GM21619 (cell line): ENCODE measurements at regions not wholly inside any gene's neighbourhood (a gene's known extent, or its start where the extent isn't known, plus 50 kb on each side); places are given as distances from the start of the nearest gene placed in this dataset.
A peak's percentile ranks its signal among the peaks of the same experiment; 100 is the strongest.

ENCODE experiments used
- ATAC-seq: cut with Tn5 transposase; IDR thresholded peaks from one replicate; pipeline ENCODE4 v1.9.1; 2021; ENCODE audit not compliant: unreplicated experiment

DNA sequence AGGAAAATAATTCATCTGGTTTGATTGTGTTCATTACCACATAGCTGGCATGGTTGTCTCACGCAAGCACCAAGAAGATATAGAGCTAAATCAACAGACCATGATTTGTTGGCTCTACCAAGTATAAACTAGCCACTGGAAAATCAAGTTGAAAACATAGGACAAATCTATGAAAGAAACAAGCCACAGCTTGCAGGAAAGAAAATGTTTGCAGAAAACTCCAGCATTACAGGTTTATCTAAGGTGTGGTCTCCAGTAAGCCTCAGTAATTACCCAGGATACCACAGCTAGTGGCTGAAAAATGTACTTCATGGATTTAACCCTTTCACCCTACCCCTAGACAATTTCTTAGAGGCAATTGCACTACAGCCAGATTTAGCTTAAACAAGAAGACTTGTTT, 340.6 kb downstream of the SOX2 start:
- no peak for ATAC-seq

DNA sequence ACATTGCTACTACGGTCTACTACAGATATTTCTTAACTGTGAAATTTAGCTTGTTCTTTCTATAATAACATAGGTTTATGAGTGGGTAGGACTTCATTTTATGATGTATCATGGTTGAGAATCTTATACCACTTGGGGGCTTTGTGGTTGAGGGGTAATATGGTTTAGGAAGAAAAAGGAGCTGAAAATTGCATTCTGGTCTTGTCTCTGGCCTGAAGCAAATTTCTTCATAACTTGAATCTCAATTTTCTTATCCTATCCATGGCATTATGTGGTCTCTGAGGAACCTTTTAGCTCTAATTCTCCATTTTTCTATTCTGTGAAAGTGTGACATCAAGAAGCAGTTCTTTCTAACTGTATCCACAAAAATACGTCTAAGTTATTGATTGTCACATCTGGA, 341.0 kb downstream of the SOX2 start:
- no peak for ATAC-seq

DNA sequence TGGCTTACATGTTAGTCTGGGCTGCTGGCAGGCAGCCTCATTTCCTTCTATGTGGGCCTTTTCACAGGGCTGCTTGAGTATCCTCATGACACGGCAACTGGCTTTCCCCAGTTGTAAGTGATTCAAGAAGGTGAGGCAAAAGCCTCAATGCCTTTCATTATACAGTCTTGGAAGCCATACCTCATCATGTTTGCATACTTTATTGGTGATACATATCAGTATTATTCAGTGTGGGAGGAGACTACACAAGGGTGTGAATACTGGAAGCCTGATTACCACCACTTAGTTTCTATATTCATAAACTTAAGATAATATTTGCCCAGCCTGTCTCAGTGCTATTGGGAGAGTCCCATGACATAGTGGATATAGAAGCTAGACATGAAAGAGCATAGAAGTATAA, 346.8 kb downstream of the SOX2 start:
- ATAC-seq = peak; percentile 58

DNA sequence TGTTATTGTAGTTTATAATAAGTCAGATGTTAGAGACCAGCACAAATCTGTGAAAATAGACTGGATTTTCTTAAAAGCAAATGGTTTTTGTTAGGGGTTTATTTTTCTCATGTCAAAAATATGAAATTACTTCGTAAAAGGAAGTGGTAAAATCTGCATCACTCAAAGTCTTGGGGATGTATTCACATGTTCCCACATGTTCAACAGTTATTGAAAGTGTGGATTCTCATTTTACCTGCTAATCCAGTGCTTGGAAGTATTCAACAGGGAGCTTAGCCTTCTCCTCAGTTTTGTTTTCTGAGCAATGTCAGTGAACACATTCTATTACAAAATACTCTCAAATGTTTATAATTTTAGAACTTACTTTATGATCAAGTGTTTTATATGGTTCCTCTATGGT, 352.0 kb downstream of the SOX2 start:
- no peak for ATAC-seq

DNA sequence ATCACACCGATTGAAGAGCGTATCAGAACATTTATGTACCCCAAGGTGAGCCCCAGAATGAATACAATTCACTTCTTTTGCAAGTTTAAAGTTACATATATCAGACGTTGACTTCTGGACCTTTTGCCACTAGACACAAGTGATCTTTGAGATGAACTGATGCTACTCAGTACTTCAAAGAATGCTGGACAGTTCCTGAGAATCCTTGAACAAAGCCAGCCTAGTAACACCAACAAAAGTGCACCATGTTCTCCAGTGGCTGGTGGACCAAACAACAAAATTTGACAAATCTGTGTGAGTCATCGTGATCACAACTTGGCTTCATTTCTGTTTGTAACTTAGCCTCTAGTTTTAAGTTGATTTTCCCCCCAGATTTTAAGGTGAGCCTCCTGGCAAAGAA, 355.7 kb downstream of the SOX2 start:
- no peak for ATAC-seq

DNA sequence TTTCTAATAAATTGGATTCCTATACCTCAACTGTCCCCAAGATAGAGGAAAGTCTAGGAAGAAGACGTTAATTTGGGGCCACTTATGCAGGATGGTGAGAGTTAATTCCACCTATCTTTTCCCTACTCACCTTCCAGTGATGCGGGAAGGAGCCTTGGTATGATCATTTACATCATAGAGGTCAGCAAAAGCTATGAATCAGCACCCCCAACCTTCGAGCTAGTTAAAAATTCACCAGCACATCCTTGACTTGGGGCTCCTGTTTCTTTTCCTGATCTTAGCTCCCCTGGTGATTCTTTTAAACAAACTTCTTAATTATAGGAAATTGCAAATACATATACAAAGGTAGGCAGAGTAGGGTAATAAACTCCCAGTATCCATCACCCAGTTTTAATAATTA, 366.6 kb downstream of the SOX2 start:
- no peak for ATAC-seq

DNA sequence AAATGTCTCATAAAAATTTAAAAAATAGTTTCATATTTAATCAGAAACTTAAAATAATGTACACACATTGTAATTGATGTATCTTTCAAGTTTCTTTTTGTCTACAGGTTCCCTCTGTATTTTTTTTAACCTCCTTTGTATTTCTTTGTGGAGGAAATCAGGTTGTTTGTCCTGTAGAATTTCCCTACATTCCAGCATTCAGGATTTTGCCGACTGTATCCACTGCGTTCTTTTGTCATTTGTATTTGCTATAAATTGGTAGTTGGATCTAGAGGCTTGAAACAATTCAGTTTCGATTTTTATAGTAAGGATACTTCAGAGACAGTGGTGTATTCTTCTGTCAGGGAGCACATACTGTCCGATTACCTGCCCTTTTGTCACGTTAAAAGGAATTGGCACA, 367.2 kb downstream of the SOX2 start:
- ATAC-seq = no peak

DNA sequence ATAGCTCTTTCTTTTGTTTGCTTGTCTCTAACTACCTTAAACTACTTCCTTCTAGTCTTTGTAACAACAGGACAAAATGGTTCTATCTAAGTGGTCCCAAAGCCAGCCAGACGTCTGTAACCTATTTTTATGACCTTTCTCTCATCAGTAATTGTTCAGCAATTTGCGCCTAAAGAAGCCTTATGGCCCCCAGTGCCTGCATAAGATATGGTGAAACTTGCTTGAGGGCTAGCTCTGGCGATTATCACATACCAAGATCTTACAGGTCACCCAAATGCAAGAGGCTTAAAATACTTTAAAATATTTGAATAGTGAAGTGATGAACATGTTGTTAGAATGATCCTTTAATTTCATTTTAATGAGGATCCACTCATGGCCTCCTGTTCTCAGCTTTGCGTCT, 369.4 kb downstream of the SOX2 start:
- no peak for ATAC-seq

DNA sequence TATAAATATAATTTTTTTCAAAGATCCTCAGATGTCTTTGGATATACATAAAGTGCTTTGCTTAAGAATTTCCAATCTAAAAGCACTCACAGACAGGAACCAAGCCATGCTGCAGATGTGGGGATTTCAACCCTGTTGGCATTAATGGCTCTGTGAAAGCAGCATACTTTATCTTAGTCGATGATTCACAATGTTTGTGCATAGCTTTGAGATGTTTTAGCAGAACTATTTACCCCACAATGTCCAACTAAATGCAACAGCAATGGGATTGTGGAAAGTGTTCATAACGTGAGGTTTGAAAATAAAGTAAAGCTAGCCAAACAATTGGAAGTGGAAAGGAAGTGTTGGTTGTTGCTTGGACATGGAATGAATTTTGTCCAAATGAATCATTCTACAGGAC, 371.4 kb downstream of the SOX2 start:
- ATAC-seq = no peak

DNA sequence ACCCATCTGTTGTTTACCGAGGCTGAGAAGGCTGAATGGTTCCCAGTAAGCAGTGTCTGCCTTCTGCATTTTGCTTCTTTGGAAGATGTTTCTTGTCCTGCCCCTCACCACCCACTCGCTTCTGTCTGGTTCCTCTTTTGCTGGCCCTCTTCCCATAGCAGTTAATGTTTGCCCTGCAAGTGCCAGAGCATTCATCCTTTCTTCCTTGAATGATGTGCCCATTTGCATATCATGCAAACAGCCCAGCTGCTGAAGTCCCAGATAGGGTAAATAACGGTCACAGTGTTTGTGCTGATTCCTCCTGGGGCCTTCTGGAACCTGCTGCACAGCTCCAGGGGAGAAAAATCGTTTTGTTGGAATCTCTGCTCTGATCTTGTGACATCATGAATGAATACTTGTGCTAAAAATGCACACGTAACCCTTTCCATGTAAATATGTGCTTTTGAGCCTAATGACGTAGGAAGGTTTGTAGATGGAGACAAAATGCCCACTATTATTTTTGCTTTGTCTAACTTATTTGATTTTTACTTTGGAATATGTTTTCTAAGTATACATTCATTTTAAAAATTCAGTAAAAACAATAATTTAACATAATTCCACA, 381.0 kb downstream of the SOX2 start:
- no peak for ATAC-seq

DNA sequence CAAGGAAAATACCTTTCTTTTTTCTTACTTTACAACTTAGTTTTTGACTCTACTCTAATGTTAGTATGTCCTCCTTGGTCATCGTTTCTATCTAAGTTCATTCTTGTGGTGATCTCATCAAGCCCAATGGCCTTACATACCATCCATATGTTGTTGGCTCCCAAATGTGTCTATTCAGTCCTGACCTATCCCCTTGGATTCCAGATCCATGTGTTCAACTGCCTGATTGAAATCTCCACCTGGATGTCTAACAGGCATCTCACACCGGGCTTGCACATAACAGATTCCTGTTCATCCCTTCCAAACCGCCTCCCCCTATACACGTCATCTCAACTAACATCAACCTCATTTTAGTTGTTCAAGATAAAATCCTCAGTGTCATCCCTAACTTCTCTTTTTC, 382.6 kb downstream of the SOX2 start:
- ATAC-seq = no peak

DNA sequence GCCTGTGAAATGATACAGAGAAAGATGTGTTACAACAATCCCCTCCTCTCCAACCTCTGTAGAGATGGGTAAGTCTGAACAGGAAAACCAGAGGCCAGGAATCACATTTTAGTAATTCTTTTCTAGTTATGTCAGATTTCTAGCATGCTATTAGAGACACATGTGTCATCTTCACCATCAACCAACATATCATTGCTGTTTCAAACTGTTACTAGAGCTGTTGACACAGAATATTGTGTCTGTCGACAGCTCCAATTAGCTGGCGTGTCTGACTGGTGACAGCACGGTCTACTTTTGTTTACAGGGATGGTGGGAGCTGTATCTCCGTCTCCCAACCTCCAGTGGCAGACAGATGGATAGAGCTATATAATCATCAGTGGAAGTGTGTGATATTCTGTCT, 393.2 kb downstream of the SOX2 start:
- ATAC-seq = no peak

DNA sequence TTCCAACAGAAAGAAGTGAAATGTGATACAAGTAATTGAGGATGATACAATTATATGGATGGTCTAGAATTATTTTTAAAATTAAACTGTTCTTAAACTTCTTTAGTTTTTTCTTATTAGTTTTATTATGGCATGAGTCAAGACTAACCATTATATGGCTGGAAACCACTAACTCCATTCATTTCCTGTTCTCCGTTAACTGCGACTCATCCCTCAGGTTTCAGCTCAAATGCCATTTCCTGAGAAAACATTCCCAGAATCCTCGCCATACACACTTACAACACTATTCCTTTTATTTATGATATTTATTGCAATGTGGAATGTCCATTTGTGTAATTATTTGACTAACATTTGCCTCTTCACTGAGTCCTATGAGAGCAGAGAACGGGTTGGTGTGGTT, 394.1 kb downstream of the SOX2 start:
- ATAC-seq = no peak

DNA sequence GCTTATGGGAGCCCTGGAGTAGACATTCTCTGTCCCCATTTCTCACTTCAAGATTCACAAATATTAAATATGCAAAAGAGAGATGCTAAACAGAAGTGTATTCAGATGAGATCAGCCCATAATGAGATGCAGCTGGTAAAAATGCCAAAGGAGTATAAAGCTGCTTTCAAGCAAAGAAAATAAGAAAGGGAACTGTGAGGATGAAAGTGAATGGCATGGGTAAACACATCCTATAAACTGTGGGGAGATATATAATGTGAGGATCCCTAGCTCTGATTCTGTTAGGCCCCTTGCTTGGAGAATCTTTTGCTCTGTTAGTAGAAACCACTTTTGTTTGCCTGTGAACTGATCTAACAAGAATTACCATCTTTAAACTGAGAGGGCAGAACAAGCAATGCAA, 396.6 kb downstream of the SOX2 start:
- ATAC-seq = no peak

DNA sequence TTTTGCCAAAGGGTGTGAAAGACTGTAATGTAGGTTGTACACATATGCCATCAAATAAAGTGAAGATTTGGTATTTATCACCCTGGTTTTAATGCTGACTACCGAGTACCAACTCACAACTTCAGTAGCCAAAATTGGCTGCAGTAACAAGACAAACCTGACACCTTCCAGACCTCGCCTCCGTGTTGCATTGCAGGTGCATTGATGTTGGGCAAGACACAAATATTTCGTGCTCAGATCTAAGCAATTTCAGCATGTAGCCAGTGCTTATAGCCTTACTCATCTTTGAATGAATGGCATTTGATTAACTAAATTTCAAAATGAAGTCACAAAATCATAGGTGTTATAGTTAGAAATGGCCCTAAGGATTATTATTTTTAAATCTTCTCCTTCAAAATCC, 400.2 kb downstream of the SOX2 start:
- no peak for ATAC-seq

DNA sequence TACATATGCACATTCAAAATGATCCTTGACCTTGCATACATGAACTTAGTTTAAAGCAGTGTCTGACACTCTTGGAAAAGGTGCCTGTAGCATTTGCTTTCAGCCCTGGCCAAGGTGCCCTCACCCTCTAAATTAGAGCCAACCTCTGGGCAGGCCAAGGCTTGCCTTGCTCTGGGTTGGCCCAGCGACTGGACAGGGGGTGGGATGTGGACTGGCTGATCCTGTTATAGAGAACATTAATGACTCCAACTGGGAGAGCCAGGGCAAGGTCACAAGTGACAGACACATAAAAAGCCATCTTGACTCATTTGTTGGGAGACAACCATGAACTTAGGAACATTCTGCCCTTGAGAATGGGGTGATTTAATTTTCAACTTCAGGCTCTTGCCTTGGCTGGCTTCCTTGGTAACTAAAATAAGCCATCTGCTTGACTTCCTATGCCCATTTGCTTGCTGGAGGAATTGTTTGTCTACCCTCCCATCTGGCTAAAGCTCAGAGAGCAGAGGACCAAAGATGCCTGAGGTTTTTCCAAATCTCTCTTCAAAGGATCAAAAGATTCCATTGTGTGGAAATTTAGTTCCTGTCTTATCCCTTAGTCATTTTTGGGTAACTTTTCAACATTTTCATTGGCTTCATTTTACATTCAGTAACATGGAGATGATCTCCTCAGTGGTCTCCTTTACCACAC, 403.7 kb downstream of the SOX2 start:
- no peak for ATAC-seq

DNA sequence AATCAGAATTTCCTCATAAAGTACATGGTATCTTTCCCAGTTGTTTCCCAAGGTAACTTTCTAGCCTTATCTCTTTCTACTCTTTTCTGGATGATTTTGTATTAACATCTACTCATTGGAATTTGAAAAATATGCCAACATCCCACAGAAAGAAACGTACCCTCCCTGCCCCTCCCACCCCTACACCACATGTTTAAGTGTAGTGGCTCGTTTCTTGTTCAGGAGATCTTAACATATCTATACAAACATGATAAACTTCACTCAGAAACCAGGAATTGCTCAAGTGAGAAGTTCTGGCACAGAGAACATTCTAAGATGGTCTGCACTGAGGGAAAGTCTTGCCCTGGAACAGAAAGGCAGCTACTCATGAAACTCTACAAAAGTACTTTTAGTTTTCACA, 404.7 kb downstream of the SOX2 start:
- no peak for ATAC-seq

DNA sequence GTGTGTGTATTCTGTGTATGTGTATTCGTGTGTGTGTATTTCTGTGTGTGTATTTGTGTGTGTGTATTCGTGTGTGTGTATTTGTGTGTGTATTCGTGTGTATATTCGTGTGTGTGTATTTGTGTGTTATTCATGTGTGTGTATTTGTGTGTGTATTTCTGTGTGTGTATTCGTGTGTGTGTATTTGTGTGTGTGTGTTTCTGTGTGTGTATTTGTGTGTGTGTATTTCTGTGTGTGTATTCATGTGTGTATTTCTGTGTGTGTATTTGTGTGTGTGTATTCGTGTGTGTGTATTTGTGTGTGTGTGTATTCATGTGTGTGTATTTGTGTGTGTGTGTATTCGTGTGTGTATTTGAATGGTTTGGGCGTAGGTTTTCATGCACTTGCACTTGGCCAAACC, 405.4 kb downstream of the SOX2 start:
- ATAC-seq = no peak

DNA sequence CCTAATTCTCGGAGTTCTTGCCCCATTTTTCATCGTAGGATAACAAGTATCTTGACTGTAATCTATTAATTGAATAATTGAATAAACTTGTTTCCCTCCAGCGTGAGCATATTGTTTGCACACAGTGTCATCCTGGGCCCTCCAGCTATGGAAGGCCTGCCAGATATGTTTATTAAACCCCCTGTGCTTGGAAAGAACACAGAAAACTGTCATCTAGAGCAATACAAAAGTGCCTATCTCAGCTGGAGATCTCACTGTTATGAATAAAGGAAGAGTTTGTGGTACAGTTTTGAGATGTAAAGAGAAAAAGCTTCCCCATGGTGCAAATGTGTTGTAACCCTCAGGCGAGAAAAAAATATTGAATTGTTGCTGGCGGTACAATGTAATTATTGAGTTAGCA, 405.9 kb downstream of the SOX2 start:
- ATAC-seq = no peak

DNA sequence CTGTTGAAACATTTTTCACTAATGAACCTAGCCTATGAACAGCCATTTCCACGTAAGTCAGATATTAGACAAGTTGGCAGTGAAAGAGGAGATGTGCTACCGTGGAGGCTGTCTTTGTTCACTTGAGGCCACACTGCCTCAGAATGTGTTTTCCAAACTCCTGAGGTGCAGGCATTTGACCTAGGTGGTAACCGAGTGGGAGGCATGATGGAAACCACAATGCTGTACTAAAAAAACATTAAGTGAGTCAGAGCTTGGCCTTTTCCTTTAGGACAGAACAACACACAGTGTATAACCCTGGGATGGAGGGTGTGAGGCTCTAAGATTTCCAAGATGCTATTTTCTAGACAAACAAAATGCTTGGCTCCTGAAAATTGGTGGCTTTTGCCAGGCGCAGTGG, 406.3 kb downstream of the SOX2 start:
- no peak for ATAC-seq

DNA sequence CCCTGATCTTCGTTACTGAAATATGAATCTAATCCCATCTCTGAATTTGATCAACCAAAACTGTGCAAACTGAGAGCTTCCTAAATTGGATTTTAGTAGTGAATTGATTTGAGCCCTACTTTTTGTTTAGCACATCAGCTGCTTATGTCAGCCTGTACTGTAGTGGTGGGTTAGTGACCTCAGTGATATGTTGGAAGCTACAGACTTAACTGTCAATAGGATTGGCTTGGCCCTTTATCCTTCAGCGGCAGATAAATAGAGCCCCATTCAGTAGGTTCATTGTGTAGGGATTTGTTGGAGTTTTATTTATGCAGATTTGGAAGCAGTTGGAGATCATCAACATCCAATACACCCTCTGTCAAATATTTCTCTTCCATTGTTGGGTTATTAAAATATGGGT, 409.7 kb downstream of the SOX2 start:
- no peak for ATAC-seq

DNA sequence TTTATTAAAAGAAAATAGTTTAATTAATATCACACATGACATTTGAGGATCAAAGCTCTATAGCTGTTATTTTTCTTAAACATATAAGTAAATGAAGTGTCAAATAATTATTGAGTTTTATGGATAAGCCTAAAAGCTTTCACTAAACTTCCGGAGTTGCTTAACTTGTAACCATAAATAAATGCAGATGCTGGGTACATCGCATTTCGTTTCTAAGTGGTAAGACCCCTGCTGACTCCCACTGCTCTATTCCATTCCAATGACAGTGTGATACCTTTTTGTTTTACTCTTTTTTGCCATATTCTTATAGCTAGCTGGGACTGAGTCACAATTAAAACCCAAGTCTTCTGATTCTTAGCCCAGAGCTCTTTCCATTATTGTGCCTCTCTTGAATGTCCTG, 411.1 kb downstream of the SOX2 start:
- ATAC-seq = no peak

DNA sequence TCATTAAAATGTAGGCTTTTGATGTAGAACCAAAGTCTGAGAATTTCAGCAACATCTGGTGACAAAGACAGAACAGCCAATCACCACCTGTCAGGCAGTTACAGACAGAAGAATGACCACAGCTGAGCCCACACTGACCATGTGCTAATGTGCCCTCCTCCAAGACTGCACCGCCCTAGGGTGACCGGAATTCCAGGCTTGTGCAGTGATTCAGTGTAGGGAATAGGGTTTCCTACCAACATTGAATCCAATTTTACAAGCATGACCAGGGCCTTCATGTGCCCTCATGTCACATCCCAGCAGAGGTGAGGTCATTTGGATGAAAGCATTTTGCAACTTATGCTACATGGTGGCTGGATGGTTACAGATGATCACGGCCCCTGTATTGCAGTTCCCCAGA, 412.5 kb downstream of the SOX2 start:
- no peak for ATAC-seq
